H1 (cell line): ENCODE measurements at regions not wholly inside any gene's neighbourhood (a gene's known extent, or its start where the extent isn't known, plus 50 kb on each side); places are given as distances from the start of the nearest gene placed in this dataset.

Experiments
- POLR2AphosphoS5 ChIP-seq: IDR thresholded peaks from 2 replicates; pipeline ENCODE4 v1.6.1; 2011; ENCODE audit warnings: low read depth, low read length
- RFX5 ChIP-seq: IDR thresholded peaks from 2 replicates; pipeline ENCODE4 v1.6.1; 2011; ENCODE audit warnings: low read depth, low read length, improper control_type of control experiment, borderline replicate concordance
- TF ChIP-seq, protein P1 (sequence below): fragments of 300-600 bp; sonication (generic); IDR thresholded peaks from 2 replicates; pipeline ENCODE4 v1.7.1; 2012; ENCODE audit warnings: low read length, moderate library complexity, mild to moderate bottlenecking, inconsistent platforms; ENCODE audit not compliant: insufficient replicate concordance

GRCh38 chr4:96145601-96146000 is 305.7 kb downstream of the PDHA2 start (continued):
- TF ChIP-seq, protein P1, sequence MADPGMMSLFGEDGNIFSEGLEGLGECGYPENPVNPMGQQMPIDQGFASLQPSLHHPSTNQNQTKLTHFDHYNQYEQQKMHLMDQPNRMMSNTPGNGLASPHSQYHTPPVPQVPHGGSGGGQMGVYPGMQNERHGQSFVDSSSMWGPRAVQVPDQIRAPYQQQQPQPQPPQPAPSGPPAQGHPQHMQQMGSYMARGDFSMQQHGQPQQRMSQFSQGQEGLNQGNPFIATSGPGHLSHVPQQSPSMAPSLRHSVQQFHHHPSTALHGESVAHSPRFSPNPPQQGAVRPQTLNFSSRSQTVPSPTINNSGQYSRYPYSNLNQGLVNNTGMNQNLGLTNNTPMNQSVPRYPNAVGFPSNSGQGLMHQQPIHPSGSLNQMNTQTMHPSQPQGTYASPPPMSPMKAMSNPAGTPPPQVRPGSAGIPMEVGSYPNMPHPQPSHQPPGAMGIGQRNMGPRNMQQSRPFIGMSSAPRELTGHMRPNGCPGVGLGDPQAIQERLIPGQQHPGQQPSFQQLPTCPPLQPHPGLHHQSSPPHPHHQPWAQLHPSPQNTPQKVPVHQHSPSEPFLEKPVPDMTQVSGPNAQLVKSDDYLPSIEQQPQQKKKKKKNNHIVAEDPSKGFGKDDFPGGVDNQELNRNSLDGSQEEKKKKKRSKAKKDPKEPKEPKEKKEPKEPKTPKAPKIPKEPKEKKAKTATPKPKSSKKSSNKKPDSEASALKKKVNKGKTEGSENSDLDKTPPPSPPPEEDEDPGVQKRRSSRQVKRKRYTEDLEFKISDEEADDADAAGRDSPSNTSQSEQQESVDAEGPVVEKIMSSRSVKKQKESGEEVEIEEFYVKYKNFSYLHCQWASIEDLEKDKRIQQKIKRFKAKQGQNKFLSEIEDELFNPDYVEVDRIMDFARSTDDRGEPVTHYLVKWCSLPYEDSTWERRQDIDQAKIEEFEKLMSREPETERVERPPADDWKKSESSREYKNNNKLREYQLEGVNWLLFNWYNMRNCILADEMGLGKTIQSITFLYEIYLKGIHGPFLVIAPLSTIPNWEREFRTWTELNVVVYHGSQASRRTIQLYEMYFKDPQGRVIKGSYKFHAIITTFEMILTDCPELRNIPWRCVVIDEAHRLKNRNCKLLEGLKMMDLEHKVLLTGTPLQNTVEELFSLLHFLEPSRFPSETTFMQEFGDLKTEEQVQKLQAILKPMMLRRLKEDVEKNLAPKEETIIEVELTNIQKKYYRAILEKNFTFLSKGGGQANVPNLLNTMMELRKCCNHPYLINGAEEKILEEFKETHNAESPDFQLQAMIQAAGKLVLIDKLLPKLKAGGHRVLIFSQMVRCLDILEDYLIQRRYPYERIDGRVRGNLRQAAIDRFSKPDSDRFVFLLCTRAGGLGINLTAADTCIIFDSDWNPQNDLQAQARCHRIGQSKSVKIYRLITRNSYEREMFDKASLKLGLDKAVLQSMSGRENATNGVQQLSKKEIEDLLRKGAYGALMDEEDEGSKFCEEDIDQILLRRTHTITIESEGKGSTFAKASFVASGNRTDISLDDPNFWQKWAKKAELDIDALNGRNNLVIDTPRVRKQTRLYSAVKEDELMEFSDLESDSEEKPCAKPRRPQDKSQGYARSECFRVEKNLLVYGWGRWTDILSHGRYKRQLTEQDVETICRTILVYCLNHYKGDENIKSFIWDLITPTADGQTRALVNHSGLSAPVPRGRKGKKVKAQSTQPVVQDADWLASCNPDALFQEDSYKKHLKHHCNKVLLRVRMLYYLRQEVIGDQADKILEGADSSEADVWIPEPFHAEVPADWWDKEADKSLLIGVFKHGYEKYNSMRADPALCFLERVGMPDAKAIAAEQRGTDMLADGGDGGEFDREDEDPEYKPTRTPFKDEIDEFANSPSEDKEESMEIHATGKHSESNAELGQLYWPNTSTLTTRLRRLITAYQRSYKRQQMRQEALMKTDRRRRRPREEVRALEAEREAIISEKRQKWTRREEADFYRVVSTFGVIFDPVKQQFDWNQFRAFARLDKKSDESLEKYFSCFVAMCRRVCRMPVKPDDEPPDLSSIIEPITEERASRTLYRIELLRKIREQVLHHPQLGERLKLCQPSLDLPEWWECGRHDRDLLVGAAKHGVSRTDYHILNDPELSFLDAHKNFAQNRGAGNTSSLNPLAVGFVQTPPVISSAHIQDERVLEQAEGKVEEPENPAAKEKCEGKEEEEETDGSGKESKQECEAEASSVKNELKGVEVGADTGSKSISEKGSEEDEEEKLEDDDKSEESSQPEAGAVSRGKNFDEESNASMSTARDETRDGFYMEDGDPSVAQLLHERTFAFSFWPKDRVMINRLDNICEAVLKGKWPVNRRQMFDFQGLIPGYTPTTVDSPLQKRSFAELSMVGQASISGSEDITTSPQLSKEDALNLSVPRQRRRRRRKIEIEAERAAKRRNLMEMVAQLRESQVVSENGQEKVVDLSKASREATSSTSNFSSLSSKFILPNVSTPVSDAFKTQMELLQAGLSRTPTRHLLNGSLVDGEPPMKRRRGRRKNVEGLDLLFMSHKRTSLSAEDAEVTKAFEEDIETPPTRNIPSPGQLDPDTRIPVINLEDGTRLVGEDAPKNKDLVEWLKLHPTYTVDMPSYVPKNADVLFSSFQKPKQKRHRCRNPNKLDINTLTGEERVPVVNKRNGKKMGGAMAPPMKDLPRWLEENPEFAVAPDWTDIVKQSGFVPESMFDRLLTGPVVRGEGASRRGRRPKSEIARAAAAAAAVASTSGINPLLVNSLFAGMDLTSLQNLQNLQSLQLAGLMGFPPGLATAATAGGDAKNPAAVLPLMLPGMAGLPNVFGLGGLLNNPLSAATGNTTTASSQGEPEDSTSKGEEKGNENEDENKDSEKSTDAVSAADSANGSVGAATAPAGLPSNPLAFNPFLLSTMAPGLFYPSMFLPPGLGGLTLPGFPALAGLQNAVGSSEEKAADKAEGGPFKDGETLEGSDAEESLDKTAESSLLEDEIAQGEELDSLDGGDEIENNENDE: no peak
- no peak for TF ChIP-seq RFX5
- no peak for TF ChIP-seq POLR2AphosphoS5
